ENCODE measurements at regions not wholly inside any gene's neighbourhood (a gene's known extent, or its start where the extent isn't known, plus 50 kb on each side); places are given as distances from the start of the nearest gene placed in this dataset.
A peak's percentile ranks its signal among the peaks of the same experiment; 100 is the strongest.

- Mint-ChIP-seq H3K4me3 (ENCODE audit: unreplicated experiment) (peak overlapping the region; percentile 10), H3K9me3 (ENCODE audit: unreplicated experiment) (peaks cover 16% of the 10 kb centered on the region), H3K36me3 (ENCODE audit: unreplicated experiment) (no peaks in the 10 kb centered on the region), H3K4me1 (ENCODE audit: low read depth, unreplicated experiment) (peaks cover 45% of the 10 kb centered on the region), H3K27me3 (ENCODE audit: unreplicated experiment) (peaks cover 6% of the 10 kb centered on the region), H3K27ac (ENCODE audit: unreplicated experiment) (peak overlapping the region; percentile 91)
- no peak for TF ChIP-seq CTCF (IDR thresholded peaks at IDR 0.05; ENCODE audit: partially characterized antibody, unreplicated experiment)
- no peak for DNase-seq
Observed at GRCh38 chr12:94771199-94771598, 120.8 kb upstream of the TMCC3 start.

- no peak for DNase-seq
- Mint-ChIP-seq H3K4me1 (ENCODE audit: low read depth, unreplicated experiment) (peaks cover 45% of the 10 kb centered on the region), H3K27ac (ENCODE audit: unreplicated experiment) (peak overlapping the region; percentile 91), H3K27me3 (ENCODE audit: unreplicated experiment) (peaks cover 6% of the 10 kb centered on the region), H3K36me3 (ENCODE audit: unreplicated experiment) (no peaks in the 10 kb centered on the region), H3K9me3 (ENCODE audit: unreplicated experiment) (peaks cover 16% of the 10 kb centered on the region), H3K4me3 (ENCODE audit: unreplicated experiment) (peak overlapping the region; percentile 81)
- no peak for TF ChIP-seq CTCF (IDR thresholded peaks at IDR 0.05; ENCODE audit: partially characterized antibody, unreplicated experiment)
Observed at GRCh38 chr12:94770791-94771190, 120.4 kb upstream of the TMCC3 start.

GRCh38 chr12:94769776-94770759, 119.7 kb upstream of the TMCC3 start:
- H3K36me3 Mint-ChIP-seq (ENCODE audit: unreplicated experiment) = no peaks in the 10 kb centered on the region

GRCh38 chr12:94769047-94769420, 118.7 kb upstream of the TMCC3 start:
- DNase-seq = no peak
- Mint-ChIP-seq H3K4me1 (ENCODE audit: low read depth, unreplicated experiment) (peaks cover 45% of the 10 kb centered on the region), H3K27me3 (ENCODE audit: unreplicated experiment) (peaks cover 6% of the 10 kb centered on the region), H3K4me3 (ENCODE audit: unreplicated experiment) (peak overlapping the region; percentile 81), H3K27ac (ENCODE audit: unreplicated experiment) (peak overlapping the region; percentile 91), H3K36me3 (ENCODE audit: unreplicated experiment) (no peaks in the 10 kb centered on the region), H3K9me3 (ENCODE audit: unreplicated experiment) (peaks cover 16% of the 10 kb centered on the region)
- TF ChIP-seq CTCF (IDR thresholded peaks at IDR 0.05; ENCODE audit: partially characterized antibody, unreplicated experiment) = no peak

More at GRCh38 chr12:94769776-94770759, 119.7 kb upstream of the TMCC3 start:
- Mint-ChIP-seq H3K4me1 (ENCODE audit: low read depth, unreplicated experiment) (peaks cover 45% of the 10 kb centered on the region), H3K27me3 (ENCODE audit: unreplicated experiment) (peaks cover 6% of the 10 kb centered on the region), H3K4me3 (ENCODE audit: unreplicated experiment) (peak overlapping the region; percentile 81), H3K27ac (ENCODE audit: unreplicated experiment) (peak overlapping the region; percentile 91), H3K9me3 (ENCODE audit: unreplicated experiment) (peaks cover 16% of the 10 kb centered on the region)
- no peak for DNase-seq
- TF ChIP-seq CTCF (IDR thresholded peaks at IDR 0.05; ENCODE audit: partially characterized antibody, unreplicated experiment) = no peak
